Ovary (tissue), 3 donors: ENCODE measurements at regions not wholly inside any gene's neighbourhood (a gene's known extent, or its start where the extent isn't known, plus 50 kb on each side); places are given as distances from the start of the nearest gene placed in this dataset.

Source experiments
- CTCF ChIP-seq, 3 donors: fragments of 450-650 bp in 2 of 3; fragments of 200-600 bp in 1 of 3; IDR thresholded peaks; one replicate each; pipeline versions ENCODE4 v1.5.1 to v1.8.0; 2016 to 2022; ENCODE audit warnings: antibody characterized with exemption in 3 of 3, mild to moderate bottlenecking in 1 of 3
- EP300 ChIP-seq: sonication (generic); formaldehyde crosslinking; IDR thresholded peaks from one replicate; pipeline ENCODE4 v1.6.1; 2017; ENCODE audit warnings: antibody characterized with exemption
- POLR2A ChIP-seq: fragments of 450-650 bp; IDR thresholded peaks from one replicate; pipeline ENCODE4 v1.6.1; 2017; ENCODE audit warnings: antibody characterized with exemption, mild to moderate bottlenecking, moderate library complexity
- donor health status: DM: no; HTN: no; CAD: no.

DNA sequence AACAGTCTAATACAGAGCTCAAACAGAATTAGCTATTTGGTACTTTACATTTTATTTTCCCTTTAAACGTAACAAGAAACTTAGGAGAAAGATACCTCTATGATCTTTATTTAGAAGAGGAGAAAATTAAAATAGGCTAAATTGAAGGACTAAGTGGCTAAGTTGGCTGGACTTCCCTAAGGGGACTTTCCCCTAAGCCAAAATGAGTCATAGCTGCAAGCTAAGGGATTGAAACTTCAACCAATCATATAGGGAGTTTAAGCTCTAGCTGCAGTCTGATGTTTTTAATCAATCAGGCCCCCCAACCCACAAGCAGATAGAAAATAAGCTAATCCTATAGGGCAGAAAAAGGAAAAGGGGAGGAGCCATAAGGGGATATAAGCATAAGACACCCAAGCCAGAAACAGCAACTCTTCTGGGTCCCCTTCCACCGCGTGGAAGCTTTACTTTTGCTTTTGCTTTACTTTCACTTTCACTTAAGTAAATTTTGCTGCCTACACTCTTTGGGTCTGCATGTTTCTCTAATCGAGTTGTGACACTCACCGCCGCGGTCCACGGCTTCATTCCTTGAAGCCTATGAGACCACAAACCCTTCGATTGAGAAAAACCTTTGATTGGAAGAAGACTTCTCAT lies 1108.5 kb upstream of the EPHA6 start:
- TF ChIP-seq EP300 (no peak), CTCF (IDR thresholded peaks at IDR 0.05) (no peak), POLR2A (no peak)
